K562 (cell line): ENCODE measurements at regions not wholly inside any gene's neighbourhood (a gene's known extent, or its start where the extent isn't known, plus 50 kb on each side); places are given as distances from the start of the nearest gene placed in this dataset.

Source experiments
- ATAC-seq: fragments of 200-7000 bp; cut with Tn5 transposase; 3 replicates; pipeline ENCODE4 v1.9.1; 2020; ENCODE audit warnings: moderate library complexity
- BruUV-seq: library from RNA; stranded (reverse); fragments of 400-500 nt; replicated peaks from 2 replicates; lab custom pipeline; 2021; lab: Mats Ljungman, UMichigan
- CTCF ChIA-PET: fragments of 300-600 bp; formaldehyde crosslinking; extraction: SDS; loops from one replicate; lab custom pipeline; 2021; ENCODE audit warnings: low intra/inter-chr PET ratio; lab: Yijun Ruan, JAX
- POLR2A ChIA-PET: fragments of 300-600, 350-650 bp; sonication (Branson Sonifier 250); formaldehyde crosslinking; extraction: SDS; loops from one replicate; lab custom pipeline; 2021; ENCODE audit warnings: antibody characterized with exemption, inconsistent platforms; lab: Yijun Ruan, JAX
- DNase-seq, 4 experiments: peaks; one replicate each; pipeline versions ENCODE4 v3.0.0 to v3.0.0-alpha.2; 2011 to 2018; ENCODE audit warnings: low spot score in 3 of 4, mixed read lengths in 3 of 4; ENCODE audit errors: extremely low read depth in 1 of 4
- FAIRE-seq: peaks from 2 replicates; lab custom pipeline; 2011; peaks lifted over from hg19 to GRCh38; lab: Jason Lieb, UNC
- H2AFZ ChIP-seq: 2 replicates; pipeline ENCODE4 v1.6.0; 2011; ENCODE audit warnings: low read depth, low read length, control low read depth, inconsistent platforms
- H3K27ac ChIP-seq: fragments of 200-600 bp; 3 replicates; pipeline ENCODE4 v1.8.0; 2011; ENCODE audit warnings: low read depth, mild to moderate bottlenecking, control low read depth, inconsistent platforms, low read length, moderate library complexity, mixed read lengths; ENCODE audit errors: extremely low read depth
- H3K27me3 ChIP-seq, 2 experiments: fragments of 300-600 bp in 1 of 2; 2 replicates in 1 of 2; 3 replicates in 1 of 2; pipeline versions ENCODE4 v1.6.0 to v1.8.0; 2011; ENCODE audit warnings: inconsistent platforms in 2 of 2, low read length in 2 of 2, mild to moderate bottlenecking in 1 of 2, mixed read lengths in 1 of 2, moderate library complexity in 1 of 2; ENCODE audit not compliant: control insufficient read depth in 2 of 2, insufficient read depth in 2 of 2
- H3K36me3 ChIP-seq: fragments of 300-600 bp; 3 replicates; pipeline ENCODE4 v1.8.0; 2011; ENCODE audit warnings: mild to moderate bottlenecking, low read length, inconsistent platforms; ENCODE audit not compliant: control insufficient read depth, insufficient read depth
- H3K4me1 ChIP-seq, 2 experiments: fragments of 200-600 bp in 1 of 2; replicated peaks in 1 of 2; 2 replicates in 1 of 2; 3 replicates in 1 of 2; pipeline versions ENCODE4 v1.5.1 to v1.8.0; 2011; ENCODE audit warnings: inconsistent platforms in 2 of 2, low read length in 2 of 2, mild to moderate bottlenecking in 1 of 2, mixed read lengths in 1 of 2, moderate library complexity in 1 of 2; ENCODE audit not compliant: control insufficient read depth in 2 of 2, insufficient read depth in 2 of 2
- H3K4me2 ChIP-seq: 2 replicates; pipeline ENCODE4 v1.6.1; 2011; ENCODE audit warnings: low read length, control low read depth, inconsistent platforms, mixed read lengths; ENCODE audit not compliant: insufficient read depth
- H3K4me3 ChIP-seq: fragments of 200-600 bp; sonication (generic), shearing (Covaris generic); 2 replicates; pipeline ENCODE4 v1.5.1; 2016; ENCODE audit warnings: control low read depth, inconsistent platforms
- H3K79me2 ChIP-seq: fragments of 200-600 bp; 3 replicates; pipeline ENCODE4 v1.8.0; 2011; ENCODE audit warnings: low read length, inconsistent platforms; ENCODE audit not compliant: control insufficient read depth, insufficient read depth
- H3K9ac ChIP-seq, 2 experiments: 2 replicates each; pipeline versions ENCODE4 v1.6.0 to v1.6.1; 2011; ENCODE audit warnings: low read depth in 2 of 2, low read length in 2 of 2, control low read depth in 1 of 2, inconsistent platforms in 1 of 2, mild to moderate bottlenecking in 1 of 2, mixed read lengths in 1 of 2; ENCODE audit not compliant: insufficient read depth in 1 of 2
- H3K9me1 ChIP-seq: one replicate; pipeline ENCODE4 v1.6.0; 2011; ENCODE audit warnings: inconsistent platforms, mild to moderate bottlenecking, low read length, moderate library complexity; ENCODE audit not compliant: control insufficient read depth, insufficient read depth
- H3K9me3 ChIP-seq: replicated peaks from 2 replicates; pipeline ENCODE4 v1.5.1; 2011; ENCODE audit warnings: low read depth, low read length, inconsistent platforms; ENCODE audit not compliant: control insufficient read depth, insufficient read depth
- H4K20me1 ChIP-seq: replicated peaks from 2 replicates; pipeline ENCODE4 v1.6.1; 2011; ENCODE audit warnings: low read length, inconsistent platforms, mixed read lengths; ENCODE audit not compliant: control insufficient read depth, insufficient read depth
- CBX1 ChIP-seq: sonication (generic); IDR thresholded peaks from 2 replicates; pipeline ENCODE4 v1.6.1; 2016; ENCODE audit warnings: antibody characterized with exemption, low read depth, mild to moderate bottlenecking
- HEY1 ChIP-seq: fragments of 250-450 bp; sonication (Bioruptor Pico); IDR thresholded peaks from 2 replicates; pipeline ENCODE4 v1.5.0; 2020; ENCODE audit warnings: mild to moderate bottlenecking, moderate library complexity, borderline replicate concordance
- HMG20A ChIP-seq: fragments of 450-650 bp; formaldehyde crosslinking; conservative IDR thresholded peaks from 2 replicates; pipeline ENCODE4 v1.4.0; 2020; ENCODE audit warnings: mild to moderate bottlenecking, mixed read lengths
- IRF2 ChIP-seq: sonication (generic); formaldehyde crosslinking; IDR thresholded peaks from 2 replicates; pipeline ENCODE4 v1.8.1; 2022; ENCODE audit warnings: mild to moderate bottlenecking, missing genetic modification reagents
- IRF9 ChIP-seq: fragments of 450-650 bp; IDR thresholded peaks from 2 replicates; pipeline ENCODE4 v1.6.1; 2016; ENCODE audit warnings: missing biosample characterization, missing genetic modification characterization
- MAFG ChIP-seq: fragments of 450-650 bp; conservative IDR thresholded peaks from 2 replicates; pipeline ENCODE4 v1.6.1; 2016; ENCODE audit warnings: missing genetic modification characterization, missing compliant biosample characterization
- MCM3 ChIP-seq: fragments of 450-650 bp; IDR thresholded peaks from 2 replicates; pipeline ENCODE4 v1.6.1; 2016
- NELFE ChIP-seq: IDR thresholded peaks from 2 replicates; pipeline ENCODE4 v1.6.1; 2011; ENCODE audit warnings: mild to moderate bottlenecking; ENCODE audit not compliant: insufficient read depth, insufficient read length
- YBX1 ChIP-seq: fragments of 450-650 bp; IDR thresholded peaks from 2 replicates; pipeline ENCODE4 v1.7.1; 2016; ENCODE audit warnings: mild to moderate bottlenecking
- ZBTB7A ChIP-seq: IDR thresholded peaks from 2 replicates; pipeline ENCODE4 v1.6.1; 2011; ENCODE audit warnings: low read depth, mild to moderate bottlenecking, low read length, moderate library complexity, borderline replicate concordance; ENCODE audit not compliant: control insufficient read depth
- ZKSCAN8 ChIP-seq: fragments of 200-800 bp; sonication (Bioruptor generic); IDR thresholded peaks from 2 replicates; pipeline ENCODE4 v1.6.1; 2016; ENCODE audit warnings: missing genetic modification characterization, missing compliant biosample characterization
- ZNF143 ChIP-seq: sonication (generic); formaldehyde crosslinking; IDR thresholded peaks from 2 replicates; pipeline ENCODE4 v1.9.0; 2022; ENCODE audit warnings: mild to moderate bottlenecking, missing genetic modification reagents
- ZNF175 ChIP-seq: fragments of 200-800 bp; sonication (Bioruptor generic); IDR thresholded peaks from 2 replicates; pipeline ENCODE4 v1.6.1; 2016; ENCODE audit warnings: low read depth, mild to moderate bottlenecking, missing genetic modification characterization, missing compliant biosample characterization
- ZNF280B ChIP-seq: fragments of 250-450 bp; sonication (Bioruptor Pico); IDR thresholded peaks from 2 replicates; pipeline ENCODE4 v1.5.1; 2021; ENCODE audit warnings: mild to moderate bottlenecking
- ZNF436 ChIP-seq: fragments of 250-450, 450-650 bp; sonication (Bioruptor Pico); formaldehyde crosslinking; IDR thresholded peaks from 2 replicates; pipeline ENCODE4 v1.7.0; 2020; ENCODE audit warnings: mild to moderate bottlenecking
- WGBS: fragments of 100-300 bp; shearing (Covaris generic); methylation state at CpG from one replicate; pipeline ENCODE4 v1.1.6; 2016; ENCODE audit warnings: low coverage, mixed read lengths; ENCODE audit not compliant: insufficient coverage; ENCODE audit errors: missing lambda C conversion rate; 5-methylcytosine and 5-hydroxymethylcytosine counted together
- in situ Hi-C: fragments of 300-500 bp; cut with MboI; formaldehyde crosslinking; loops from 4 replicates; pipeline ENCODE4 v1.15.0; 2018; ENCODE audit warnings: inconsistent platforms, mixed read lengths
- intact Hi-C: fragments of 100-400 bp; cut with micrococcal nuclease; formaldehyde crosslinking; loops from 2 replicates; pipeline ENCODE4 v1.14.2; 2022

- ATAC-seq (no peak), DNase-seq (no peak), FAIRE-seq (no peak)
- peaks cover 41 to 86% of the 10 kb centered on the region in 2 experiments for H3K27me3 ChIP-seq
- BruUV-seq: no TSS peak
- peaks cover 3 to 43% of the 10 kb centered on the region in 2 experiments; a peak in 2 of 5 replicates for H3K4me1 ChIP-seq
- no peaks in the 10 kb centered on the region for H3K79me2 ChIP-seq
- H3K4me2 ChIP-seq: no peak overlapping the region
- H3K27ac ChIP-seq: no peak overlapping the region
- H3K9me3 ChIP-seq: no peaks in the 10 kb centered on the region
- in situ Hi-C loops (no loop called here), intact Hi-C loops (no loop called here)
- no peak overlapping the region for H2AFZ ChIP-seq
- WGBS: 43% methylated on average over 12 of the region's 13 CpGs
- H4K20me1 ChIP-seq: no peaks in the 10 kb centered on the region; the same call in none of the 2 replicates
- no peak for TF ChIP-seq MAFG (tag)
- no peak for TF ChIP-seq ZKSCAN8 (CRISPR knock-in tag)
- TF ChIP-seq ZNF175: no peak
- no peak for TF ChIP-seq ZNF280B (CRISPR knock-in tag)
- TF ChIP-seq ZNF143 (CRISPR knock-in tag): no peak
- no peak for TF ChIP-seq CBX1
- no peak for TF ChIP-seq IRF9
- no peak for TF ChIP-seq YBX1
- TF ChIP-seq ZBTB7A: no peak
- TF ChIP-seq HEY1 (CRISPR knock-in tag): no peak
- TF ChIP-seq MCM3: no peak
- TF ChIP-seq ZNF436 (CRISPR knock-in tag): no peak
- no peak for TF ChIP-seq IRF2 (CRISPR knock-in tag)
- no peak for TF ChIP-seq NELFE
- TF ChIP-seq HMG20A (CRISPR knock-in tag): no peak
- H3K9ac ChIP-seq: no peak overlapping the region
- H3K36me3 ChIP-seq: no peaks in the 10 kb centered on the region
- H3K4me3 ChIP-seq: no peak overlapping the region
- ChIA-PET POLR2A (no interaction called here), CTCF (no interaction called here)
- peaks cover 2% of the 10 kb centered on the region for H3K9me1 ChIP-seq
These were observed 80.3 kb downstream of the FOXL3 start for GRCh38 chr7:370259-370625.
